HG03064 (cell line): ENCODE measurements at regions not wholly inside any gene's neighbourhood (a gene's known extent, or its start where the extent isn't known, plus 50 kb on each side); places are given as distances from the start of the nearest gene placed in this dataset.

ENCODE experiments used
- ATAC-seq: cut with Tn5 transposase; IDR thresholded peaks from one replicate; pipeline ENCODE4 v1.9.1; 2021; ENCODE audit warnings: low read depth; ENCODE audit not compliant: unreplicated experiment

- no peak for ATAC-seq
Measured at GRCh38 chr1:209073879-209074278, 509.6 kb upstream of the CAMK1G start.

GRCh38 chr1:209074575-209075250 is 508.8 kb upstream of the CAMK1G start:
- ATAC-seq, result no peak

- no peak for ATAC-seq
Measured at GRCh38 chr1:209076688-209077087, 506.8 kb upstream of the CAMK1G start.

- ATAC-seq, result no peak
Measured at GRCh38 chr1:209080170-209080781, 503.2 kb upstream of the CAMK1G start.

- ATAC-seq, result peak; percentile 95
Measured at GRCh38 chr1:209086486-209087192, 496.9 kb upstream of the CAMK1G start.

- no peak for ATAC-seq
Measured at GRCh38 chr1:209094384-209094783, 489.1 kb upstream of the CAMK1G start.

GRCh38 chr1:209095627-209096595 is 487.6 kb upstream of the CAMK1G start:
- peak; percentile 68 for ATAC-seq

- ATAC-seq, result no peak
Measured at GRCh38 chr1:209100460-209100859, 483.1 kb upstream of the CAMK1G start.

GRCh38 chr1:209101106-209101505 is 482.4 kb upstream of the CAMK1G start:
- no peak for ATAC-seq

- no peak for ATAC-seq
Measured at GRCh38 chr1:209102120-209102519, 481.4 kb upstream of the CAMK1G start.

GRCh38 chr1:209102531-209102930 is 481.0 kb upstream of the CAMK1G start:
- ATAC-seq, result no peak

- peak; percentile 51 for ATAC-seq
Measured at GRCh38 chr1:209103092-209103491, 480.4 kb upstream of the CAMK1G start.

GRCh38 chr1:209104646-209105045 is 478.9 kb upstream of the CAMK1G start:
- no peak for ATAC-seq

- no peak for ATAC-seq
Measured at GRCh38 chr1:209105701-209106100, 477.8 kb upstream of the CAMK1G start.

- ATAC-seq, result no peak
Measured at GRCh38 chr1:209106237-209106741, 477.2 kb upstream of the CAMK1G start.

- ATAC-seq, result no peak
Measured at GRCh38 chr1:209106861-209107260, 476.7 kb upstream of the CAMK1G start.

GRCh38 chr1:209107535-209107934 is 476.0 kb upstream of the CAMK1G start:
- ATAC-seq, result peak; percentile 52

GRCh38 chr1:209109001-209109785 is 474.3 kb upstream of the CAMK1G start:
- ATAC-seq, result no peak

GRCh38 chr1:209113521-209113920 is 470.0 kb upstream of the CAMK1G start:
- ATAC-seq, result no peak

GRCh38 chr1:209116705-209117104 is 466.8 kb upstream of the CAMK1G start:
- ATAC-seq, result no peak
